ENCODE measurements at regions not wholly inside any gene's neighbourhood (a gene's known extent, or its start where the extent isn't known, plus 50 kb on each side); places are given as distances from the start of the nearest gene placed in this dataset.

DNA sequence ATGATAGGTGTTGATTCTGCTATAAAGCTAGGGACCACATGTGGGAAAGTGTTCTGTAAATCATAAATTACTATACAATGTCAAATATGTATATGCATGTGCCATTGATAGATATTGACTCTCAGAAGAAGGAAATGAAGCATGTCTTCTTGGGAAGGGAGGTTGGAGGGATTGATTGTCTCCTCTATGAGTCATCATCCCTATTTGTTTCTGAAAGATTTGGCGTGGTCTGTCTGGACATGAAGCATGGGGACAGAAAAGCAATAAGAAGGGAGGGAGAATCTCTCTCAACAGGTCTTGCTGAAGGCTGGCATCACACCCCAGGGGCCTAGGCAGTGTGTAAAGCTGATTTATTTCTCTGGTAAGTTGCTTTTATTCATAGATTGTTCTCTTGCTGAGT lies 98.0 kb upstream of the KCNJ6 start:
- TF ChIP-seq, protein P1, sequence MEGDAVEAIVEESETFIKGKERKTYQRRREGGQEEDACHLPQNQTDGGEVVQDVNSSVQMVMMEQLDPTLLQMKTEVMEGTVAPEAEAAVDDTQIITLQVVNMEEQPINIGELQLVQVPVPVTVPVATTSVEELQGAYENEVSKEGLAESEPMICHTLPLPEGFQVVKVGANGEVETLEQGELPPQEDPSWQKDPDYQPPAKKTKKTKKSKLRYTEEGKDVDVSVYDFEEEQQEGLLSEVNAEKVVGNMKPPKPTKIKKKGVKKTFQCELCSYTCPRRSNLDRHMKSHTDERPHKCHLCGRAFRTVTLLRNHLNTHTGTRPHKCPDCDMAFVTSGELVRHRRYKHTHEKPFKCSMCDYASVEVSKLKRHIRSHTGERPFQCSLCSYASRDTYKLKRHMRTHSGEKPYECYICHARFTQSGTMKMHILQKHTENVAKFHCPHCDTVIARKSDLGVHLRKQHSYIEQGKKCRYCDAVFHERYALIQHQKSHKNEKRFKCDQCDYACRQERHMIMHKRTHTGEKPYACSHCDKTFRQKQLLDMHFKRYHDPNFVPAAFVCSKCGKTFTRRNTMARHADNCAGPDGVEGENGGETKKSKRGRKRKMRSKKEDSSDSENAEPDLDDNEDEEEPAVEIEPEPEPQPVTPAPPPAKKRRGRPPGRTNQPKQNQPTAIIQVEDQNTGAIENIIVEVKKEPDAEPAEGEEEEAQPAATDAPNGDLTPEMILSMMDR (IDR thresholded peaks at IDR 0.05 in 4 of 5, conservative IDR thresholded peaks at IDR 0.05 in 1 of 5): no peak
- no peak for TF ChIP-seq POLR2A (IDR thresholded peaks at IDR 0.05)

Measured in gastrocnemius medialis (tissue), 4 donors.